AG09319 (cell line): ENCODE measurements at regions not wholly inside any gene's neighbourhood (a gene's known extent, or its start where the extent isn't known, plus 50 kb on each side); places are given as distances from the start of the nearest gene placed in this dataset.

Experiments
- DNase-seq: peaks from one replicate; pipeline ENCODE4 v3.0.0-alpha.2; 2010; ENCODE audit warnings: low read depth; ENCODE audit errors: extremely low read depth
- TF ChIP-seq, protein P1 (sequence below): IDR thresholded peaks from 2 replicates; pipeline ENCODE4 v1.5.1; 2011; ENCODE audit warnings: low read depth, mild to moderate bottlenecking, inconsistent platforms, low read length, moderate library complexity

DNA sequence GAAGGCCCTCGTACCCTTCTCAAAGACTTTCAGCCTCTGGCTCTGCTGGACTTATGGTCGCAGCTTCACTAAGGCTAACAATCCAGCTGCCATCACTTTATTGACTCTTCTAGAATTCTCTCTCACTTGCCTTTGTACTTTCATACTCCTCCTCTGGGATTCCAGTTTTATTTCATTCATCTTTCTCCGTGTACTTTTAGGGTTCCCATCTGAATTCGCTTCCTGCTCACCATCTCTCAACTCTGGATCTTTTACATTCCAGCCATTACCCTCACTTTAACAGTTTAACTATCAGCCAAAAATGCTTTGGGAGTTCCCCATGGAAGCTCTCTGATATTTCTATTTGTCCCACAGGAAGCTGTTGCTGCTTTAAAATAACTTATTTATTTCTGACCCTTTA is 149.3 kb upstream of the KL start:
- DNase-seq = no peak
- TF ChIP-seq, protein P1, sequence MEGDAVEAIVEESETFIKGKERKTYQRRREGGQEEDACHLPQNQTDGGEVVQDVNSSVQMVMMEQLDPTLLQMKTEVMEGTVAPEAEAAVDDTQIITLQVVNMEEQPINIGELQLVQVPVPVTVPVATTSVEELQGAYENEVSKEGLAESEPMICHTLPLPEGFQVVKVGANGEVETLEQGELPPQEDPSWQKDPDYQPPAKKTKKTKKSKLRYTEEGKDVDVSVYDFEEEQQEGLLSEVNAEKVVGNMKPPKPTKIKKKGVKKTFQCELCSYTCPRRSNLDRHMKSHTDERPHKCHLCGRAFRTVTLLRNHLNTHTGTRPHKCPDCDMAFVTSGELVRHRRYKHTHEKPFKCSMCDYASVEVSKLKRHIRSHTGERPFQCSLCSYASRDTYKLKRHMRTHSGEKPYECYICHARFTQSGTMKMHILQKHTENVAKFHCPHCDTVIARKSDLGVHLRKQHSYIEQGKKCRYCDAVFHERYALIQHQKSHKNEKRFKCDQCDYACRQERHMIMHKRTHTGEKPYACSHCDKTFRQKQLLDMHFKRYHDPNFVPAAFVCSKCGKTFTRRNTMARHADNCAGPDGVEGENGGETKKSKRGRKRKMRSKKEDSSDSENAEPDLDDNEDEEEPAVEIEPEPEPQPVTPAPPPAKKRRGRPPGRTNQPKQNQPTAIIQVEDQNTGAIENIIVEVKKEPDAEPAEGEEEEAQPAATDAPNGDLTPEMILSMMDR = no peak

DNA sequence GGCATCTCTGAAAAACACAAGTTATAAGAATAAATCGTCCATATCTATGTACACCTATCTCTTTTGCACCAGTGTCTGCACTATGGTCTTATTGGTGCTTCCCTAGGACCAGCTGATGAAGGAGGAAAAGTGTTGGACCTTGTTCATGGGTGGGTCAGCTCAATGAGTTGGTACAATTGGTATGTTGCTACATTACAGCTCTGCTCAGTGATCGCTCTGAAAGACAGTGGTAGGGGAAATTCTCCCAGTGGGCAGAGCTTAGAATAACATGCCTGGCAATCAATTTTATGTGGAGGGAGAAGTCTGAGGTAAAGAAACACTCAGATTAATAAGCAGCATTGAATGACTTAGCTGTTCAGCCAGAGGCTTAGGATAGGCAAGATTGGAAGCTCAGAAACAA is 138.7 kb upstream of the KL start:
- TF ChIP-seq, protein P1 = no peak

DNA sequence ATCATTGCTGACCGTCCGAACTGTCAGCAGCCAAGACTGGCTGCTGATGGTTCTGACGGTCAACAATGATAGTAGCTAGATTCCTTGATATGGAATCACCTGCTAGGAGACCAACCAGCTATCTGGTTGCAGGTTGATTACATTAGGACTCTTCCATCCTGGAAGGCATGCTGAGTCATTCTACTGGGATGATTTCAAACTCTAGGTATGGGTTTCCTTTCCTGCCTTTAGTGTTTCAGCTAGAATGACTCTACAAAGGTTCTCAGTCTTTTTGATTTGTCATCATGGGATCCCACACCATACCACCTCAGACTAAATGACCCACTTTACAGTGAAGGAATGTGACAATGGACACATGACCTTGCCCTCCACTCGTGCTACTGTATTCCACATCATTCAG is 138.1 kb upstream of the KL start:
- TF ChIP-seq, protein P1 = no peak
- DNase-seq = no peak

More for the DNA sequence above, 138.7 kb upstream of the KL start:
- no peak for DNase-seq

DNA sequence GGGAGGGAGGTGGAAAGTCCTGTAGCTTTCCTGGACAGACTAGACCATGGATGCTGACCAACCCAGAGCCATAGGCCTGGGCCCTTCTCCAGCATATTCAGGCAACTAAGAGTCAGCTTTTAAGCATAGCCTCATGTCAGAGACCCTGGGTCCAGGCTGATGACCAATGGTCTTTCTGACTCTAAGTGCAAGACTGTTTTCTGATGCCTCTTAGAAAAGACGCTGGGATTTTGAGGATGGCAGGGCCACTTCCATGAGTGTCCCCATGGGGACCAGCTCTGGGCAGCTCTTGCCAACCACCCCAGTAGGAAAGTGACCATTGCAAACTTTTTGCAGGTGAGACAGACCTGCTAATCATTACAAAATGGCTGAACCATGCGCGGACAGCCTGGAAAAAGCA is 135.6 kb upstream of the KL start:
- no peak for DNase-seq
- TF ChIP-seq, protein P1 = no peak

DNA sequence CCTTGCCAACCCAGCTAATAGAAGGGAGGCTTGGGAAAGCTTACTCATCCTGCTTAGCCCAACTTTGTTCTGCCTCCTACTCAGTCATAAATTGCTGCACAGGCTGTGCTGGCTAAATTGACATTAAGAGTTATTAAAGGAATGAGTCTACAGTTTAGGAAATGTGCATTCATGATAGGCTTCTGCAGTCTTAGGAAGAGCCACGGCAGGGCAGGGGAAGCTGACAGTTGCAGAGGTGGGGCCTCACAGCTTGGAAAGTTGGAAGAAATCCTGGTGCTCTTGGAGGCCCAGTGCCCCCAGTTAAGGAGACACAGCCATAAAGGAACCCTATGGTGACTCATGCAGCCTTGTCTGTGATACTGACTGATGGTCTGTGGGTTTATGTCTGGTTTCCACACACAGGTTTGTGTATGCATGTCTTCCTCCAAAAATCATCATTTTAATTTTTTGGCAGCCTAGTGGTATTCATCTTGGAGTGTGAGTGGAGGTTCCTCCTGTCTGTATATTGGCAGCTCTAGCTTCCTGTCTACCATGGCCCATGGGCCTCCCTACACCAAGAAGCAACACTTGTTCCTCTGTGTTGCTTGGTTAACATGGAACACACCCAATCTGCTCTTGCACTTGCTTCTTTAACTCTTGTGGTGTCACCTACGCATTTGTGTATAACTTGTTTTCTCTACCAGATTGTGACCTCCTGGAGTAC is 135.0 kb upstream of the KL start:
- no peak for DNase-seq
- TF ChIP-seq, protein P1 = no peak

DNA sequence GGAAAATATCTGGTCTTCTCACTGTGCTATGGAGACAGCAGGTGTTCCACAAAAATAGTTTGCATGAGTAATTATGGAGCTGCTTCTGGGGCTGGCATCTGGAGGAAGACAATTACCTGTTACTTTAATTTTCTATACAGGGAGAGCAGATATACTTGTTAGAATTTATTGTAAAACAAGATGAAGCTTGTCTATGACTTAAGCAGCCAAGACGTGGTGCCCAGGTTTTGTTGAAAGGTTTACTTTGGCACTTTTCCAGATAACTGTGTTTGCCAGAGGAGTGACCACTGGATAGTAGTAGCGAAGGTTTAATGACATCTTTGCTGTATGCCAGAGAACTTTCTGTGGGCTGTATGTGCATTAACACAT is 134.5 kb upstream of the KL start:
- TF ChIP-seq, protein P1 = no peak
- no peak for DNase-seq

DNA sequence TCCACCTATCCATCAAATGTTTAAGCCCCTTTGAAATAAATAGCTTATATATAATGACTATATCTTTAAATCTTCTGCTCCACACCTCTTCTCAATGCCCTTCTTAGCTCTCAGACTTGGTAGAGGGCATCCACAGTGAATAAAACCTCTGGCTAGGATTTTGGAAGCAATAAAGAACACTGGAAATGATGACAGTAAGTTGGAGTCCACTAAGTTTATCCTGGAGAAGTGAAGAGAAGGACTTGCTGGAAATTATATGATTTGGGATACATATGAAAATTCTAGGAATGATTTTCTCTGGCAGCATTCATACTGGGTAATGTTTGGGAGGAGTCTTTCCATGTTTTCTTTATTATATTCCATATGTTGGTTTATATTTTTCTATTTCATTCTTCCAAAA is 133.5 kb upstream of the KL start:
- TF ChIP-seq, protein P1 = no peak

More for the DNA sequence above, 133.5 kb upstream of the KL start:
- no peak for DNase-seq
